ENCODE measurements at regions not wholly inside any gene's neighbourhood (a gene's known extent, or its start where the extent isn't known, plus 50 kb on each side); places are given as distances from the start of the nearest gene placed in this dataset.

GRCh38 chr21:38753557-38753971 is 52.2 kb upstream of the ETS2 start:
- no peak for DNase-seq (ENCODE audit: extremely low read depth in 1 of 11, low read depth in 9 of 11, low spot score in 4 of 11)

All from renal cortex interstitium (tissue), 11 donors.